ENCODE measurements at regions not wholly inside any gene's neighbourhood (a gene's known extent, or its start where the extent isn't known, plus 50 kb on each side); places are given as distances from the start of the nearest gene placed in this dataset.

DNA sequence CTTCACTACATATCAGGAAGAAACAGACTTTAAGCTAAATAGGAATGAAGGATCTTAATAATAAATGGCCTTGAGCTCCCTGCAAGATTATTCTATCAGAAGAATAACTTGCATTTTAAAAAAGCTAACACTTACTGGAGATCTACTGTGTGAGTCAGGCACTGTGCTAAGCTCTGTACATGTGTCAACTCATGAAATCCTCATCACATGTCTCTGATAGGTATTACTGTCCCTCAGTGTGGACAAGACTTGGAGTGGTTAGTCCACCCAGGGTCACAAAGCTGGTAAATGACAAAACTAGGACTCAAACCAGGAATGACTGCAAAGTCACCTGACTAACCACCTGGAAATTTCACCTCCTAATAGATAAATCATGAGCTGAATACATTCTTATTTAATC lies 57.1 kb upstream of the KCTD7 start:
- TF ChIP-seq, protein P1, sequence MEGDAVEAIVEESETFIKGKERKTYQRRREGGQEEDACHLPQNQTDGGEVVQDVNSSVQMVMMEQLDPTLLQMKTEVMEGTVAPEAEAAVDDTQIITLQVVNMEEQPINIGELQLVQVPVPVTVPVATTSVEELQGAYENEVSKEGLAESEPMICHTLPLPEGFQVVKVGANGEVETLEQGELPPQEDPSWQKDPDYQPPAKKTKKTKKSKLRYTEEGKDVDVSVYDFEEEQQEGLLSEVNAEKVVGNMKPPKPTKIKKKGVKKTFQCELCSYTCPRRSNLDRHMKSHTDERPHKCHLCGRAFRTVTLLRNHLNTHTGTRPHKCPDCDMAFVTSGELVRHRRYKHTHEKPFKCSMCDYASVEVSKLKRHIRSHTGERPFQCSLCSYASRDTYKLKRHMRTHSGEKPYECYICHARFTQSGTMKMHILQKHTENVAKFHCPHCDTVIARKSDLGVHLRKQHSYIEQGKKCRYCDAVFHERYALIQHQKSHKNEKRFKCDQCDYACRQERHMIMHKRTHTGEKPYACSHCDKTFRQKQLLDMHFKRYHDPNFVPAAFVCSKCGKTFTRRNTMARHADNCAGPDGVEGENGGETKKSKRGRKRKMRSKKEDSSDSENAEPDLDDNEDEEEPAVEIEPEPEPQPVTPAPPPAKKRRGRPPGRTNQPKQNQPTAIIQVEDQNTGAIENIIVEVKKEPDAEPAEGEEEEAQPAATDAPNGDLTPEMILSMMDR (conservative IDR thresholded peaks at IDR 0.05; ENCODE audit: low read depth in 2 of 2): no peak
- no peak for TF ChIP-seq POLR2AphosphoS5 (IDR thresholded peaks at IDR 0.05; ENCODE audit: low read depth)
- no peak for TF ChIP-seq EZH2 (IDR thresholded peaks at IDR 0.05; ENCODE audit: low read depth, unreplicated experiment)
- no peak for TF ChIP-seq CREB1 (CRISPR knock-in tag; IDR thresholded peaks at IDR 0.05; ENCODE audit: low read depth)
- TF ChIP-seq EZH2phosphoT487 (IDR thresholded peaks at IDR 0.05; ENCODE audit: unreplicated experiment): no peak
- no peak for TF ChIP-seq STAT1 (IDR thresholded peaks at IDR 0.05; ENCODE audit: unreplicated experiment)
- TF ChIP-seq, protein P2, sequence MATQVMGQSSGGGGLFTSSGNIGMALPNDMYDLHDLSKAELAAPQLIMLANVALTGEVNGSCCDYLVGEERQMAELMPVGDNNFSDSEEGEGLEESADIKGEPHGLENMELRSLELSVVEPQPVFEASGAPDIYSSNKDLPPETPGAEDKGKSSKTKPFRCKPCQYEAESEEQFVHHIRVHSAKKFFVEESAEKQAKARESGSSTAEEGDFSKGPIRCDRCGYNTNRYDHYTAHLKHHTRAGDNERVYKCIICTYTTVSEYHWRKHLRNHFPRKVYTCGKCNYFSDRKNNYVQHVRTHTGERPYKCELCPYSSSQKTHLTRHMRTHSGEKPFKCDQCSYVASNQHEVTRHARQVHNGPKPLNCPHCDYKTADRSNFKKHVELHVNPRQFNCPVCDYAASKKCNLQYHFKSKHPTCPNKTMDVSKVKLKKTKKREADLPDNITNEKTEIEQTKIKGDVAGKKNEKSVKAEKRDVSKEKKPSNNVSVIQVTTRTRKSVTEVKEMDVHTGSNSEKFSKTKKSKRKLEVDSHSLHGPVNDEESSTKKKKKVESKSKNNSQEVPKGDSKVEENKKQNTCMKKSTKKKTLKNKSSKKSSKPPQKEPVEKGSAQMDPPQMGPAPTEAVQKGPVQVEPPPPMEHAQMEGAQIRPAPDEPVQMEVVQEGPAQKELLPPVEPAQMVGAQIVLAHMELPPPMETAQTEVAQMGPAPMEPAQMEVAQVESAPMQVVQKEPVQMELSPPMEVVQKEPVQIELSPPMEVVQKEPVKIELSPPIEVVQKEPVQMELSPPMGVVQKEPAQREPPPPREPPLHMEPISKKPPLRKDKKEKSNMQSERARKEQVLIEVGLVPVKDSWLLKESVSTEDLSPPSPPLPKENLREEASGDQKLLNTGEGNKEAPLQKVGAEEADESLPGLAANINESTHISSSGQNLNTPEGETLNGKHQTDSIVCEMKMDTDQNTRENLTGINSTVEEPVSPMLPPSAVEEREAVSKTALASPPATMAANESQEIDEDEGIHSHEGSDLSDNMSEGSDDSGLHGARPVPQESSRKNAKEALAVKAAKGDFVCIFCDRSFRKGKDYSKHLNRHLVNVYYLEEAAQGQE (IDR thresholded peaks at IDR 0.05; ENCODE audit: unreplicated experiment): no peak
- TF ChIP-seq JUNB (IDR thresholded peaks at IDR 0.05; ENCODE audit: unreplicated experiment): no peak
- TF ChIP-seq, protein P3, sequence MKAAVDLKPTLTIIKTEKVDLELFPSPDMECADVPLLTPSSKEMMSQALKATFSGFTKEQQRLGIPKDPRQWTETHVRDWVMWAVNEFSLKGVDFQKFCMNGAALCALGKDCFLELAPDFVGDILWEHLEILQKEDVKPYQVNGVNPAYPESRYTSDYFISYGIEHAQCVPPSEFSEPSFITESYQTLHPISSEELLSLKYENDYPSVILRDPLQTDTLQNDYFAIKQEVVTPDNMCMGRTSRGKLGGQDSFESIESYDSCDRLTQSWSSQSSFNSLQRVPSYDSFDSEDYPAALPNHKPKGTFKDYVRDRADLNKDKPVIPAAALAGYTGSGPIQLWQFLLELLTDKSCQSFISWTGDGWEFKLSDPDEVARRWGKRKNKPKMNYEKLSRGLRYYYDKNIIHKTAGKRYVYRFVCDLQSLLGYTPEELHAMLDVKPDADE (IDR thresholded peaks at IDR 0.05): no peak
